HG02885 (cell line): ENCODE measurements at regions not wholly inside any gene's neighbourhood (a gene's known extent, or its start where the extent isn't known, plus 50 kb on each side); places are given as distances from the start of the nearest gene placed in this dataset.

ENCODE experiments used
- ATAC-seq: cut with Tn5 transposase; IDR thresholded peaks from one replicate; pipeline ENCODE4 v1.9.1; 2021; ENCODE audit warnings: mild to moderate bottlenecking; ENCODE audit not compliant: unreplicated experiment, poor library complexity

GRCh38 chr6:156183678-156184077, 593.5 kb upstream of the ARID1B start:
- ATAC-seq, result no peak

- ATAC-seq, result no peak
Observed at GRCh38 chr6:156182356-156182755, 594.8 kb upstream of the ARID1B start.

GRCh38 chr6:156181506-156181905, 595.7 kb upstream of the ARID1B start:
- no peak for ATAC-seq

GRCh38 chr6:156175971-156176421, 601.2 kb upstream of the ARID1B start:
- ATAC-seq, result no peak

- no peak for ATAC-seq
Observed at GRCh38 chr6:156175433-156175832, 601.7 kb upstream of the ARID1B start.

- no peak for ATAC-seq
Observed at GRCh38 chr6:156174031-156174890, 602.9 kb upstream of the ARID1B start.

GRCh38 chr6:156169371-156169770, 607.8 kb upstream of the ARID1B start:
- no peak for ATAC-seq

GRCh38 chr6:156167625-156168071, 609.5 kb upstream of the ARID1B start:
- no peak for ATAC-seq

- ATAC-seq, result no peak
Observed at GRCh38 chr6:156167016-156167624, 610.1 kb upstream of the ARID1B start.

GRCh38 chr6:156166093-156166492, 611.1 kb upstream of the ARID1B start:
- no peak for ATAC-seq

GRCh38 chr6:156164701-156165452, 612.3 kb upstream of the ARID1B start:
- no peak for ATAC-seq

- ATAC-seq, result no peak
Observed at GRCh38 chr6:156163311-156163710, 613.9 kb upstream of the ARID1B start.

GRCh38 chr6:156161471-156161870, 615.7 kb upstream of the ARID1B start:
- no peak for ATAC-seq

- ATAC-seq, result no peak
Observed at GRCh38 chr6:156160795-156161165, 616.4 kb upstream of the ARID1B start.

- no peak for ATAC-seq
Observed at GRCh38 chr6:156160007-156160794, 617.0 kb upstream of the ARID1B start.

GRCh38 chr6:156154896-156155295, 622.3 kb upstream of the ARID1B start:
- ATAC-seq, result no peak

- ATAC-seq, result no peak
Observed at GRCh38 chr6:156150391-156150790, 626.8 kb upstream of the ARID1B start.

GRCh38 chr6:156146891-156147290, 630.3 kb upstream of the ARID1B start:
- ATAC-seq, result no peak

GRCh38 chr6:156131221-156131903, 645.8 kb upstream of the ARID1B start:
- peak; percentile 98 for ATAC-seq

GRCh38 chr6:156126535-156126934, 650.6 kb upstream of the ARID1B start:
- ATAC-seq, result no peak
